GM23338 (cell line): ENCODE measurements at regions not wholly inside any gene's neighbourhood (a gene's known extent, or its start where the extent isn't known, plus 50 kb on each side); places are given as distances from the start of the nearest gene placed in this dataset.

Experiments
- CREB1 ChIP-seq: fragments of 250-450 bp; sonication (Bioruptor Pico); IDR thresholded peaks from 2 replicates; pipeline ENCODE4 v1.5.0; 2020; ENCODE audit warnings: low read depth, mild to moderate bottlenecking, moderate library complexity
- CTCF ChIP-seq, 2 experiments: fragments of 200-600 bp in 1 of 2; sonication (generic) in 1 of 2; conservative IDR thresholded peaks; 2 replicates each; pipeline versions ENCODE4 v1.5.1 to v1.6.1; 2016 to 2017; ENCODE audit warnings: antibody characterized with exemption in 2 of 2, low read depth in 2 of 2, mild to moderate bottlenecking in 2 of 2, moderate library complexity in 1 of 2
- EZH2 ChIP-seq: fragments of 200-600 bp; sonication (generic); IDR thresholded peaks from one replicate; pipeline ENCODE4 v1.8.0; 2017; ENCODE audit warnings: antibody characterized with exemption, mild to moderate bottlenecking, low read depth; ENCODE audit not compliant: unreplicated experiment
- EZH2phosphoT487 ChIP-seq: fragments of 200-600 bp; sonication (generic); IDR thresholded peaks from one replicate; pipeline ENCODE4 v1.8.1; 2018; ENCODE audit warnings: antibody characterized with exemption; ENCODE audit not compliant: unreplicated experiment
- JUNB ChIP-seq: IDR thresholded peaks from one replicate; pipeline ENCODE4 v1.6.1; 2016; ENCODE audit warnings: antibody characterized with exemption; ENCODE audit not compliant: unreplicated experiment
- NANOG ChIP-seq: IDR thresholded peaks from 2 replicates; pipeline ENCODE4 v1.6.1; 2016; ENCODE audit warnings: antibody characterized with exemption, borderline replicate concordance
- POLR2AphosphoS5 ChIP-seq: IDR thresholded peaks from 2 replicates; pipeline ENCODE4 v1.6.1; 2016; ENCODE audit warnings: antibody characterized with exemption, low read depth
- REST ChIP-seq: IDR thresholded peaks from one replicate; pipeline ENCODE4 v1.6.1; 2018; ENCODE audit warnings: antibody characterized with exemption; ENCODE audit not compliant: unreplicated experiment
- STAT1 ChIP-seq: IDR thresholded peaks from one replicate; pipeline ENCODE4 v1.6.1; 2016; ENCODE audit warnings: antibody characterized with exemption; ENCODE audit not compliant: unreplicated experiment
- ZNF114 ChIP-seq: fragments of 250-450 bp; sonication (Bioruptor Pico); IDR thresholded peaks from 2 replicates; pipeline ENCODE4 v1.5.0; 2020; ENCODE audit warnings: mild to moderate bottlenecking, moderate library complexity
- ZNF331 ChIP-seq: fragments of 250-450 bp; sonication (Bioruptor Pico); IDR thresholded peaks from 2 replicates; pipeline ENCODE4 v1.5.0; 2020; ENCODE audit warnings: low read depth, mild to moderate bottlenecking, moderate library complexity
- ZNF462 ChIP-seq: fragments of 250-450 bp; sonication (Bioruptor Pico); IDR thresholded peaks from 2 replicates; pipeline ENCODE4 v1.5.0; 2020; ENCODE audit warnings: mild to moderate bottlenecking, moderate library complexity

GRCh38 chr10:129126982-129127381 lies 340.1 kb upstream of the MGMT start:
- TF ChIP-seq CTCF (conservative IDR thresholded peaks at IDR 0.05; ENCODE audit: low read depth in 2 of 2) (no peak), NANOG (no peak), REST (no peak), EZH2 (no peak), POLR2AphosphoS5 (no peak), EZH2phosphoT487 (no peak), ZNF114 (CRISPR knock-in tag) (no peak), JUNB (no peak), CREB1 (CRISPR knock-in tag) (no peak), ZNF462 (CRISPR knock-in tag) (no peak), ZNF331 (CRISPR knock-in tag) (no peak), STAT1 (no peak)
